GM04503 (cell line): ENCODE measurements at regions not wholly inside any gene's neighbourhood (a gene's known extent, or its start where the extent isn't known, plus 50 kb on each side); places are given as distances from the start of the nearest gene placed in this dataset.
"Not testable (repeated sequence)": the region's sequence is repeated elsewhere in the genome, so short reads cannot be mapped to it uniquely, and the experiment has no call there.

ENCODE experiments used
- DNase-seq: peaks from one replicate; pipeline ENCODE4 v3.0.0-alpha.2; 2012; ENCODE audit warnings: low read depth

DNA sequence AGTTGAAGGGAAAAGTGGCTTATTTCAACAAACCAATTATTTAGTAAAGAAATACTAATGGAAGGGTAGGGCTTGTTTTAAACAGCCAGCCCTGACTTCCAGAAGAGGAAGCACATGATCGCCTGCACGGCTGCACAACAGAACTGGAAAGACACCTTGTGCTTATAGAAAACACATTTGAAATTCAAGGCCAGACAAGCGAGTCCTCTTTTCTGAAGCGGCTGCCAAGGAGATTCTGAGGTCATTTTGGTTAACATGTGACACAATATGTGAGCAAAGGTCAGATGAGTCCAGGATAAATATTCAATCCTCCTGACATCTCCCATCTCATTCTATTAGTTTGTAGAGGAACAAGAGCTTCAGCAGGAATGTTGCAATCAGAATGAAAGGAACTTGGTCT is 461.4 kb upstream of the ST8SIA4 start:
- DNase-seq: no peak

DNA sequence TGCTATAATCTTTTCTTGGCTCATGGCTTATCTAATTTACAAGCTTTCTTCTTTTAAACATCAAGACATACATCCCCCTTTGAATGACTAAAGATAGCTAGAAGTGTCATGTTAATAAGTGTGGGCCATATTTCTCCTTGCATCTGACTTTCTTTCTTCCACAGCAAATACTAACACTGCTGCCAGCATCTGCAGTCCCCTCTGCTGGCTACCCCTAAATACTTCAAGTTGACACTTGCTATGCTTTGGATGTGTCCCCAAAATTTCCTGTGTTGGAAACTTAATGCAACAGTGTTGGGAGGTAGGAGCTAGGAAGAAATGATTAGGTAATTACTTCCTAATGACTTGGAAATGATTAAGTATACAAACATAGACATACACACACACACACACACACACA is 459.0 kb upstream of the ST8SIA4 start:
- DNase-seq: no peak

DNA sequence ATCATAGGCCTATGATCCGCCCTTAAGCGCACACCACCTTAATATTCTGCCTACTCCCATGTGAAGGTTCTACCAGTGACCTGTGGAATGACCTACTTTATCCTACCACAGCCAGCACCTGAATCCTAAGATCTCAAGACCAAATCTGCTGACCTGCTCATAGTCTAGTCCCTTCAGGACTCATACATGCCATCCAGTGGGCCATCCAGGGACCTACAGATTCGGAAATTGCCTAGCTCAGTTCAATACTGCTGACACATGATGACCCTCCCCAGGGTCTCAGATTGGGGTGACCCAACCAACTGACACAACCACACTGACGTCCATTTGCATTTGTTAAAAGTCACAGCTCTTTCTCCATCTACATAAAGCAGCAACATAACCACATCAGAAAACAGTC is 443.8 kb upstream of the ST8SIA4 start:
- no peak for DNase-seq

DNA sequence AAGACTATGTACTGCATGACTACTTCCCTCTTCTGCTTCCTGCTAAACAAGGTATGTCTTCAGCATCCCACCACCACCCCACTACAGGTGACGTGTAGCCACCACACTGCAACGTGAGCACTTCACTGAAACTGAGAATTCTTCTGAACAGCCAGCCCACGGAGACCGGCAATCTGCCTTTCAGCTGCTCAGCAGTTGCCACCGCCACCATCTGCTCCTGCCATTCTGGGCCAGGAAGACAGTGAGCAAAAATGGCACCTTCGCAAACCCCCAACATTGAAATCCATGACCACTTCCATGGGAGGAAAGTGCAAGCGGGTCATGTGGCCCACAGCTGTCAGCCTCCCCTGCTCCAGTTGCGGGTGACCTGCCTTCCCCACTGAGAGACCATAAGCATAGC is 443.4 kb upstream of the ST8SIA4 start:
- no peak for DNase-seq

DNA sequence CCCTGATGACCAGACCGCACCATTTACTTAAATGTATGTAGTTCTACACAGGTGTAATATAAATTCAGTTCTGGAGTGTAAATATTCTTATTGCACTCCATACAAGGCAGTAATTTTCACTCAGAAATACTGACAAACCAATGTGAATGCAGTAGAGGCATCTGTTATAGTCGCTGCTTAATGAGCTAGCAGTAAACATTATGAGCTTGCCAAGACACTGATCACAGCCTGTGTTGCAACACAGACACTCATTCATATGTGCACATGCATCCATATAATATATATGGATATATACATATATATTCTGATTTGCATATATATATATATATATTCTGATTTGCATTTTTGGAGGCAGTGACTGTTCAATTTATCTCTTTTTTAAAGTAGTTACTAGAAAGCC is 435.1 kb upstream of the ST8SIA4 start:
- DNase-seq: no peak

DNA sequence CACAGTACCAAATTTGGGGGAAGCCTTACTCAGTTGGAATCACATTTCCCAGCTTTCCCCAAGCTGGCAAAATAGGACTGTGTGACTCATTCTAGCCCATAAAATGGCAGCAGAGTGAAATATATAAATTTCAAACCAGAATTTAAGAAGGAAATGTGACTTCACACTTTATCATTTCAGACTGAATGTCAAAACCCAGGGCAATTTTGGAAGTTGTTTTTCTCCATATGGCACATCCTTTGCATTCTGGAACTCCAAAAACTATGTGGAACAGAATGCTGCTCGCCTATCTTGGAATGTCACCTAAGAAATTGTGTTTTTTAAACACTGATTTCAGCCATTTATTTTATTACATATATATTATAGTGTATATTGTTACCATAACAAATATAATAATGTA is 424.7 kb upstream of the ST8SIA4 start:
- DNase-seq: no peak

DNA sequence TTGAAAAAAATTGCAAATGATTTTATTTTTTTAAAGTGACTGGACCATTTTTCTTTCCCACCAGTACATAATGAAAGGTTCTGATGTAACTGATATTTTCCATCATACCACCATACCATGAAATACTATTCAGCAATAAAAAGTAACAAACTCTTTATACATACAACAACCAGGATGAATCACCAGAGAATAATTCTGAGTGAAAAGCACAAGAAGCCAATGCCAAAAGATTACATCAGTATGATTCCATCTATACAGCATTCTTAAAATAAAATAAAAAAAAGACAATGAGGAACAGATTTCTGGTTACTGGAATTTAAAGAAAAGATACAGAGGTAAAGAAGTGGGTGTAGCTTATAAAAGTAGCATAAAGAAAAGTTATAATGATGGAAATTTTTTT is 423.7 kb upstream of the ST8SIA4 start:
- peak; percentile 2 for DNase-seq

DNA sequence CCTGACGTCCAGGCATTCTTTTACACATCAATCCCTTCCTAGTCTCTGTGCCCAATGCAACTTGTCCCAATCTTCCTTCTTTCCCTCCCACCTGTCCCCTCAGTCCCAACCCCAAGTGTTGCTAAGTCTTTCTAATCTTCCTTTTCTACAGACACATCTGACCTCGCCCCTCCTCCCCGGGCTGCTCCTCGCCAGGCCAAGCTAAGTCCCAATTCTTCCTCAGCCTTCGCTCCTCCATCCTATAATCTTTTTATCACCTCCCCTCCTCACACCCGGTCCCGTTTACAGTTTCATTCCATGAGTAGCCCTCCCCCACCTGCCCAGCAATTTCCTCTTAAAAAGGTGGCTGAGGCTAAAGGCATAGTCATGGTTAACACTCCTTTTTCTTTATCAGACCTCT is 413.3 kb upstream of the ST8SIA4 start:
- not testable (repeated sequence) for DNase-seq

DNA sequence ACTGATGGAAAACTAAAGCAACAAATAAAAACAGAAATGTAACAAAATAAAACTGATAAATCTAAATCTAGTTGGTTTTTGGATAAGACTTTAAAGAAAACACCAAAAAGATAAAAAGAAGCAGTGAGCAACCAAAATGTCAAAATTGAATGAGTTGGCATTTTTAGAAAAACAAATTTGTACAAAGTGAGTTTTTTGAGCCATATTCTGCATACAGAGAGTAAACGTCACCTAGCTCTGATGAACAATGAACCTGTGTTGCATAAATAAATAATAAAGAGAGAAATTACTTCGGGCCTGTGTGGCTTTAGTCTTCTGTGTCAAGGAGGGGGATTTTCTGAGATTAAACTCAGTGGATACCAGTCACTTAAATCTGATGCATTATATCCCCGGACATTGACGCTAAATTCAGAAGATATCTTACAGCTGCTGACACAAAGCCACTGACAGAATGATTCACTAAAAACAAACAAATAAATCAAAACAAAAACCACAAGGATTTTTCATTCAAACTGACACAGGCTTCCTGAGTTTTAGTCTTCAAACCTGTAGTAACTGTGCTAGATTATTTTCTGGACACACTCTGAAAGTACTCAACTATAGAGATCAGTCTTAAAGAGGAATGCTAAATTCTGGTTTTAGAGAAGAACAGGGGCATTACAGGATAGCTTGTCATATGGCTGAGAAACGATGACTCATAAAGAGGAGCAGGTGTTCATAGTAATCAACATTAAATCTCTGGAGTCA is 403.5 kb upstream of the ST8SIA4 start:
- no peak for DNase-seq

DNA sequence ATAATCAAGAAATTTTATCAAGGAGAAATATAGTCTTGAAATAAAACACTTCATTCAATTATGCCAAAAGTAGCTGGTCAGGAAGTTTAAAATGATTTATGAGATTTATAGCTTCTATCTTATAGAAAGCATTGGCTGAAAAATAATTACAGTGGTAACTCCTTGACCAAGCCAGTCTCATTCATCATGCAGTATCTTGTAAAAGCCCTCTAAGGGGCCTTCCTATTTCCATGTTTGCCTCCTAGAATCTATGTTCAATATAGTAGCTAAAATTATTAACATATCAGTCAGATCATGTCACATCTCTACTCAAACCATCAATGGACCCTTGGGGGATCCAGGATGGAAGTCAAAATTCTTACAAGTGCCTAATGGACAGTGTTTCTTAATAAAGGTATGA is 393.4 kb upstream of the ST8SIA4 start:
- no peak for DNase-seq

DNA sequence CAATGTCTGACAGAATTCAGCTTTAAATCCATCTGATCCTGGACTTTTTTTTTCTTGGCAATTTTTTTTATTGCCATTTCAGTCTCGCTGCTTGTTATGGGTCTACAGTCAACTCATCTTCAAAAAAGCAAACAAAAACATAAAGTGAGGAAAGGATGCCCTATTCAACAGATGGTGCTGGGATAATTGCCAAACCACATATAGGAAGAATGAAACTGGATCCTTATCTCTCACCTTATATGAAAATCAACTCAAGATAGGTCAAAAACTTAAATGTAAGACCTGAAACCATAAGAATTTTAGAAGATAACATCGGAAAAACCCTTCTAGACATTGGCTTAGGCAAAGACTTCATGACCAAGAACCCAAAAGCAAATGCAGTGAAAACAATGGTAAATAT is 389.1 kb upstream of the ST8SIA4 start:
- DNase-seq: no peak

DNA sequence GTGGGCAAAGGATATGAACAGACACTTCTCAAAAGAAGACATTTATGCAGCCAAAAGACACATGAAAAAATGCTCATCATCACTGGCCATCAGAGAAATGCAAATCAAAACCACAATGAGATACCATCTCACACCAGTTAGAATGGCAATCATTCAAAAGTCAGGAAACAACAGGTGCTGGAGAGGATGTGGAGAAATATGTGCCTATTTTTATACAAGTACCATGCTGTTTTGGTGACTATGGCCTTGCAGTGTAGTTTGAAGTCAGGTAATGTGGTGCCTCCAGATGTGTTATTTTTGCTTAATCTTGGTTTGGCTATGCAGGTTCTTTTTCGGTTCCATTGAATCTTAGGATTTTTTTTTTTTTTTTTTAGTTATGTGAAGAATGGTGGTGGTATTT is 387.7 kb upstream of the ST8SIA4 start:
- DNase-seq: not testable (repeated sequence)

DNA sequence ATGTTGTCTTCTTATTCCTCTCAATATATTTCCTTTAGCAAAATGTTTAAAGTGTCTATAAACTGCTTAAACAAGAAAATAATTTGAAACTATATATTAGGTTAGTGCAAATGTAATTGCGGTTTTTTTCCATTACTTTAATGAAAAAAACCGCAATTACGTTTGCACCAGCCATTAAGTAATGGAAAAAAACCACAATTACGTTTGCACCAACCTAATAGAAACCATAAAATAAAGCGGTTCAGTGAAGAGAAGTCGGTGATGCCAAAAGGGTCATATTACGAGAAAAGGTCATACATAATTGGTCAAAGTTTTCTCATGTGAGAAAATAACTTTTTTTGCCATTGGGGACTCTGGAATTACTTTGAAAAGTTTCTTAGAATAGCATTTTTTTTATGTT is 385.6 kb upstream of the ST8SIA4 start:
- DNase-seq: no peak

DNA sequence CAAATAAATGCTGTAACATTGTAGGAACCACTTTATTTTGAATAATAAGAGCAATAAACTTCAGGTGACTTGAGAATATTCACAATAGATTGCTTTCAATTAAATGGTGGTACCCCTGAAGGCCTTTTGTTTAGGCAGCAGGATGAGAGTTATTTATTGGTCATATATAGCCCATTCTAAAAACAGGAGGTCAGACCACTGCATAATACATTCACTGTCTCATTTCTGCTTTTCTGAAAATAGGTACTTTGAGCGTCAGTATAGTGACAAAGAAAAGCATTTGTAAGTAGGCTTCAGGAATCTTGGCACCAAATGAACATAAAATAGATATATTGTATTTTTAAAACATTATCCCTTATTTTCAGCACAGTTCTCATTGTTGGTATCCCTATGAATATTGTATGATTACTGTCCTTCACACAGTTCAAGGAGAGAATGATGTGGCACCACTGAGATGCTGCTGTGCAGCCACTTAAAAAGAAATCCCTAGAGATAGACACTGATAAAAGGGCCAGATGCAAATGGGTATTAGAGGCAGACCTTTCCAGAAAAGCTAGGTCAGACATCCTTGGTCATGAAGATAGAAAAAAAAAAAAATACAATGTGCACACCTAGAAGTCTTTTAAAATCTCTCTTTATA is 381.8 kb upstream of the ST8SIA4 start:
- no peak for DNase-seq

DNA sequence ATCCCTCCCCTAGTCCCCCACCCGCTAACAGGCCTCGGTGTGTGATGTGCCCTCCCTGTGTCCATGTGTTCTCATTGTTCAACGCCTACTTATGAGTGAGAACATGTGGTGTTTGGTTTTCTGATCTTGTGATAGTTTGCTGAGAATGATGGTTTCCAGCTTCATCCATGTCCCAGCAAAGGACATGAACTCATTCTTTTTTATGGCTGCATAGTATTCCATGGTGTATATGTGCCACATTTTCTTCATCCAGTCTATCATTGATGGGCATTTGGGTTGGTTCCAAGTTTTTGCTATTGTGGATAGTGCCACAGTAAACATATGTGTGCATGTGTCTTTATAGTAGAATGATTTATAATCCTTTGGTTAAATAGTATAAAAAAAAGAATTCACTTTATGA is 380.9 kb upstream of the ST8SIA4 start:
- not testable (repeated sequence) for DNase-seq

DNA sequence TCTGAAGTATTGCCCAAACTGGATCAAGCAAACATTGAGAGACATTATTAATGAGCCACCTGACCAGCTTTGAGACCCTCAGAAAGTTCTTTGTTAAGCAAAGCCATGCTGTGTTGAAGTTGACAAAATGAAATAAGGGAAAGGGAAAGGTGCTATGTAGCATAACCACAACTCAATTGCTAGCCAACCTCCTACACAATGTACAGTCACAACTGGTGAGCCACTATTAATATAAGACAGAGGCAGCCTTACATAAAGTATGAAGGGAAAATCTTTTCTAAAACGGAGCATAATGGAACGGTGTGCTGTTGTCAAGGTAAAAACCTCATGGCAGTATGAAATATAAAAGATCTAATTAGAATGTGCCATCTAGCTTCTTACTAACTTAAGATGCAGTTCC is 375.8 kb upstream of the ST8SIA4 start:
- DNase-seq: no peak

DNA sequence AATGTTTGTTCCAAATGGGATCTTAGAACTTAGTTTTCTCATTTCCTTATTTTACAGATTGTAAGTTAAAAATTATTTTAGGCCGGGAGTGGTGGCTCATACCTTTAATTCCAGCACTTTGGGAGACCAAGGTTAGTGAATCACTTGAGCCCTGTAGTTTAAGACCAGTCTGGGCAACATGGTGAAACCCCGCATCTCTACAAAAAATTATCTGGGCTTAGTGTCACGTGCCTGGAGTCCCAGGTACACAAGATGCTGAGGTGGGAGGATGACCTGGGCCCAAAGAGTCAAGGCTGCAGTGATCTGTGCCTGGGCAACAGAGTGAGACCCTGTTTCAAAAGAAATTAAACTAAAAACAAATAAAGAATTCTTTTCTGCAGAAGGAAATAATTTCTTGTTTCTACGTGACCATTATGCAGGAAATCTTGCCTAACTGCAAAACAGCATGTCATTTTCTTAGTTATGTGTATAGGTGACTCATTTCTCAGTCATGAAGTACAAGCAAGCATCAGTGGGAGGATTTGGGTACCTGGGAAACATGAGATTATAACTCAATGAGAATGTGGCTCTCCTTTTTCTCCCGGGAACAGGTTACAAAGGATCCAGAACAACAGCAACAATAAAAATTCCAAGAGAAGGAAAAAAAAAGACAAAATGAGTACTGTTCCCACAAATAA is 375.1 kb upstream of the ST8SIA4 start:
- no peak for DNase-seq

DNA sequence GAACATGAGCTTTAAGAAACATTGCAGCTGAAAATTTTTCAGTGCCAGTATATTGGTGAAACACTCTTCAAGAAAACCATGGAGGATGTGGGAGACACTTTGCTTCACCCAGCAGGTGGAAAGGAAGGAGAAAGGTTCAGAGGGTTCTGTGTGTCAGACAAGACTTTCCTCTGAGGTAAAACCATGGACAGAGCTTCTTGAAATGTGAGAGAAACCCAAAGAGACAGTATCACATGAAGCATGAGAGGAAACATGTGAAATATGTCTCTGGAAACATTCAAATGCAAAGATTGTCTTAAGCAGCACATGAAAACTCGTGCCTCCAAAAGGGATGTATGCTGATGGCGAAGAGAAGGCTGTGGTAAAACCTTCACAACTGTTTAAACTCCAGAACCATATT is 368.9 kb upstream of the ST8SIA4 start:
- no peak for DNase-seq

DNA sequence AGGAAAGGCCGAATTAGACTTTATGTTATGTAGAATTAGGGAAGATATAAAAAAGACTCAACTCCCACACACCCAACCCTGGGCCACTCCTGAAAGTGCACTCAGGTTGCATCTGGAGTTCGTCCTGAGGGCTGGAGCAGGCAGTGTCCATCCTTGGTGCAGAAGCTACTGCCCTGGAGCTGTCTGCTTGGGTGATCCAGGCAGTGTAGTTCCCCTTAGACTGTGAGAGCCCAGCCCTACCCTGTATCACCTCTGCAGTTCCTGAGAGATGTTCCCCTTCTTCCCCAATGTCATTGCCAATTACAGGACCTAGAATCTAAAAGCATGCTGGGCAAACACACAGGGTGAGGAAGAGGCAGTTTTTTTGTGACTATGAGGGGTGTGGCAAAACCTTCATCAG is 368.3 kb upstream of the ST8SIA4 start:
- no peak for DNase-seq

DNA sequence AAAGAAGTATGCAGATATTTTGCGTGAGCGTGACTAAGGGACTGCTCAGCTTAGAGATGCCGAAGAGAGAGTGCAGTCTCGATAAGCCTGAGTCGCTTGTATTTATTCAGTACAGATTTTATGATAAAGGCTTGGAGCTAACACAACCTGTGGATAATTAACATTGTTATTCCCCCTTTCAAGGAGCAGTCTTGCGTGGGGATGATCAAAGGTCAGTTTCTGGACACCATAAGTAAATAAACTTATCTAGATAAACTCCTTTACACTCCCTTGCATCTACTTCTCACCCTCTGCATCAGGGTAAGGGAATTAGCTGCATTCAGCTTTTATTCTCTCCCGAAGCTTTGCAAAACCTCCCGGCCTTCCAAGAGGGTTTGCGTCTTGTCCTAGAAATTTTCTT is 357.8 kb upstream of the ST8SIA4 start:
- DNase-seq: no peak

DNA sequence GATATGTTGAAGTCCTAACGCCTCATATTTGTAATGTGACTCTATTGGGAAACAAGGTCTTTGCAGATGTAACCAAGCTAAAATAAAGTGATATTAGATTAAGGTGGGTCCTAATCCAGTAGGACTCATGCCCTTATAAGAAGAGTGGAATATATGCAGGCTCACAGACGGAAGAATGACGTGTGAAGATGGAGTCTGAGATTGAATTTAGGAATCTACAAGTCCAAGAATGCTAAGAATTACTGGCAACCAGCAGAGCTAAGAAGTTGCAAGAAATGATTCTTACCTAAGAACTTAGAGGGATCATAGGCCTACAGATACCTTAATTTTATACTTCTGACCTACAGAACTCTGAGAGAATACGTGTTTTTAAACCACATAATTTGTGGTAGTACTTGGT is 350.0 kb upstream of the ST8SIA4 start:
- no peak for DNase-seq

DNA sequence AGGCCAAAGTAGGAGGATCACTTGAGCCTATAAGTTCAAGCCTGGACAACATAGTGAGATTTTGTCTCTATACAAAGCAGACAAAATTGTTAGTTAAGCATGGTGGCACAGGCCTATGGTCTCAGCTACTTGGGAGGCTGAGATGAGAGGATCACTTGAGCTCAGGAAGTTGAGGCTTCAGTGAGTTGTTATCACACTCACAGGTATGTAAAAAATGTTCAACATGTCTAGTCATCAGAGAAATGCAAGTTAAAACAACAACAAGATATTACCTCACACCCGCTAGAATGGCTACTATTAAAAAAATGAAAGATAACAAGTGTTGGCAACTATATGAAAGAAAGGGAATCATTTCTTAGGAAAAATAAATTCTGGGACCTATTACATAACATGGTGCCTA is 341.5 kb upstream of the ST8SIA4 start:
- no peak for DNase-seq

DNA sequence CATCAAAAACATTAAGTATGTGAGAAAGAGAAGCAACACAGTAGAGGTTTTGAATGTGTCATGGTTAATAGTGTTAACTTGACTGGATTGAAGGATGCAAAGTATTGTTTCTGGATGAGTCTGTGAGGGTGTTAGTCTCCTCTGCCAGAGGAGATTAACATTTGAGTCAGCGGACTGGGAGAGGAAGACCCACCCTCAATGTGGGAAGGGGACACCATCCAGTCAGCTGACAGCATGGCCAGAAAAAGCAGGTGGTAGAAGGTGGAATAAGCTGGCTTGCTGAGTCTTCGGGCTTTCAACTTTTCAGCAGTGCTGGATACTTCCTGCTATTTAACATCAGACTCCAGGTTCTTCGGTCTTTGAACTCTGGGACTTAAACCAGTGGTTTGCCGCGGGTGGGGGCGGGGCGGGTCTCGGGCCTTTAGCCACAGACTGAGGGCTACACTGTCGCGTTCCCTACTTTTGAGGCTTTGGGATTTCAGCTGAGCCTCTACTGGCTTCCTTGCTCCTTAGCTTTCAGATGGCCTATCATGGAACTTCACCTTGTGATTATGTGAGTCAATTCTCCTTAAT is 309.9 kb upstream of the ST8SIA4 start:
- DNase-seq: no peak
